ENCODE measurements at regions not wholly inside any gene's neighbourhood (a gene's known extent, or its start where the extent isn't known, plus 50 kb on each side); places are given as distances from the start of the nearest gene placed in this dataset.

GRCh38 chr6:8213995-8214394 lies 111.6 kb upstream of the EEF1E1 start:
- no peak for DNase-seq

- no peak for DNase-seq
Observed at GRCh38 chr6:8212720-8213434, 110.5 kb upstream of the EEF1E1 start.

DNA sequence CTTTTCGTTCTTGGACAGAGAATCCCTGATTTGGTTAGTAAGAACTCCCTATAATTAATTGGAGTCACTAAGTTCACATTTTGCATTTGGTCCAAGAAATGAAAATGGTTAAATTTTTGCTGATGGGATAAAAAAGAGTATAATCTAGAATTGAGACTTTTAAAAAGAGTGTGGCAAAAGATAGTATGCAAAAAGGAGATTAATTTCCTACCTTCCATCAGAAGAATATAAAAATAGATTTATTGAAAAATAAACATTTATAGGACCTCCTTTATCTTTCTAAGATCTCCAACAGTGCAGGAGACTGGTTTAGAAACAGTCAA lies 105.5 kb upstream of the EEF1E1 start:
- DNase-seq: no peak

- DNase-seq: no peak
Observed at GRCh38 chr6:8207191-8207868, 105.0 kb upstream of the EEF1E1 start.

DNA sequence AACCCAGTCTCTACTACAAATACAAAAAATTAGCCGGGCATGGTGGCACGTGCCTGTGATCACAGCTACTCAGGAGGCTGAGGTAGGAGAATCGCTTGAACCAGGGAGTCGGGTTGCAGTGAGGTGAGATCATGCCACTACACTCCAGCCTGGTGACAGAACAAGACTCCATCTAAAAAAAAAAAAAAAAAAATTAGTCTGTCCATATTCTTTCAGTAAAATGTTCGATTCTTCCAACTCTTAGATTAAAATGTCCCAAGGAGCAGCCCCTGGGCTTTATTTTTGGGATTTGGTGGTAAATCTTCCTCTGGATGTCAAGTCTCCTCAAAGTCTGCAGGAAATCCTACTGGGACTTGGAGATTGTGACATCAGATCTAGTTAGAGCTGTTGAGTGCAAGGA lies 101.0 kb upstream of the EEF1E1 start:
- no peak for DNase-seq

DNA sequence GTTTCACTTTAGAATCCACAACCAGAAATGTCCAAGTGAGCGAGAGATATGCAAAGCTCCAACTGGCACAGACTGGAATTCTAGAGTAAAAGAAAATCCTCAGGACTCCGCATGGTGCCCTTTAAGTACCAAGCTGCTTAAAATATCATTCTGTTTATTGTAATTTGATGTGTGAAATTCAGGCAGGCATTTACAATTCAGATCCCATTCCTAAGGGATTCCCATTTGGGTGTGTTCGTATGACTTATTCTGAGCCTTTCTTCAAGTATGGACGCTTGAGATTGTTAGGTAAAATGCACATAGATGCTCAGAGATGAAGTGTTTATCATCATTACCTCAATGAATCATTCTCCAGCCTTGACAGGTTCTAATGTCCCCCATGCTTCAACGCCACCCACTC lies 99.3 kb upstream of the EEF1E1 start:
- DNase-seq: no peak

- DNase-seq: no peak
Observed at GRCh38 chr6:8200255-8200654, 97.9 kb upstream of the EEF1E1 start.

- no peak for DNase-seq
Observed at GRCh38 chr6:8195714-8196102, 93.4 kb upstream of the EEF1E1 start.

DNA sequence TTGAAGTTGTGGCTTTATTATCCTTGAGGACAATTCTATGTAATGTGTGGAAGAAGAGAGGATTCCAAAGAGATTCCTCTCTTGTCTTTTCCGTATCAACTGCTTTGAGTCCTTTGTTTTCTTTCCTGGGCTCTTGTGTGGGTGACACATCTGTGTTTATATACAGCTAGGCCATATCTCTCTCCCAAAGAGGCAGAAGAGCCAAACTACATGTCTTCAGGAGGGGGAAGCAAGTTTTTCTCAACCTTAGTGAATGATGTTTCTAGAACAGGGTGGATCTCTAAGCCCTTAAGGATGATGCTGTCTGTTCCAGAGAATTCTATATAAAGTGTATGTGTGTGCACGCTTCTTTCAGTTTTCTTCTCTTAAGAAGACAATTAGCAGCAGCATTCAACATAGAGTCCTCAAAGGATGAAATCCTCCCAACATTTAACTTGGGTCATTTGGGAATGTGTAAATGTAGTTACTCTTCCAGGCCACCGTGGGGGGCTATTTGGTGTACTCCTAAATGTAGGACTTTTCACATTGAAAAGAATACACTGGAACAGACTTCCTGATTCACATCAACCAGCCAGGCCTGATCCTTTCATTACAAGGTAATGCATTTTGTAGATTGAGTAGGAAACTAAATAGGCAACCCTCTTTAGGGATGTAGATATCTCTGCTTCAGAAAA lies 92.8 kb upstream of the EEF1E1 start:
- no peak for DNase-seq

- no peak for DNase-seq
Observed at GRCh38 chr6:8194490-8194889, 92.1 kb upstream of the EEF1E1 start.

- DNase-seq: no peak
Observed at GRCh38 chr6:8193541-8193940, 91.2 kb upstream of the EEF1E1 start.

DNA sequence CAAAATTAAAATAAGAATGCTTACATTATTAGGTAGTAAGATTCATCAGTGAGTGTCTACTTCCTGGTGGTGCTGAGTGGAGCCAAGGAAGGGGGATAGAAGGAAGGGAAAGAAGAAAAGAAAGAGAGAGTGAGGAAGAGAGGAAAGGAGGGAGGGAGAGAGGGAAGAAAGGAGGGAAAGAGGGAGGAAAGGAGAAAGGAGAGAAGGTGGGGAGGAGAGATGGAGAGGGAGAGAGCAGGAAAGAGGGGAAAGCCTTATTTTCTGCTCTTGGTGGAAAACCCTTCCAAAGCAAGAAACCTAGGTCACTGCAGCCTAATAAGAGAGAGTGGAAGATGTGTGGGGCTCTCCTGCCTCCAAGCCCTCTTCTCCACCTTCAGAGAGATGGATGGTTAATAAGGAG lies 90.2 kb upstream of the EEF1E1 start:
- no peak for DNase-seq

- DNase-seq: no peak
Observed at GRCh38 chr6:8192067-8192466, 89.7 kb upstream of the EEF1E1 start.

DNA sequence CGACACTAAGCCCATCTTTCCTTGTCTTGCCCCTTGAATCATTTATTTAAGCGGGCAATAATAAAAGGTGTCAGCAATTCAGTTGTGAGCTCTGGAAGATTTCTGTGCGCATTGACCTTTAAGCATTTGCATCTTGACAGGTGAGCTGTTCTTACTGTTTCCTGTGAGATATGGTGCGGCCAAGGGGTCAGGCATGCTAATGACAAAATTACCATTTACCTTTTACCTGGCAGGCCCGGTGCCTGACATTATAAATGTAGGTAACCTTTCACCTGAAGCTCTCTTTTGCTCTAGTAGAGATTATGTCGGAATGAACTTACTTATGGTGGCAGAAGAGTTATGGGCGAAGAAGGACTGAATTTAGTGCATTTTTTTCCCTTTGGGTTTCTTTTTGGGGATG lies 89.3 kb upstream of the EEF1E1 start:
- DNase-seq: no peak

GRCh38 chr6:8187209-8187608 lies 84.9 kb upstream of the EEF1E1 start:
- no peak for DNase-seq

GRCh38 chr6:8182902-8183665 lies 80.7 kb upstream of the EEF1E1 start:
- DNase-seq: no peak

DNA sequence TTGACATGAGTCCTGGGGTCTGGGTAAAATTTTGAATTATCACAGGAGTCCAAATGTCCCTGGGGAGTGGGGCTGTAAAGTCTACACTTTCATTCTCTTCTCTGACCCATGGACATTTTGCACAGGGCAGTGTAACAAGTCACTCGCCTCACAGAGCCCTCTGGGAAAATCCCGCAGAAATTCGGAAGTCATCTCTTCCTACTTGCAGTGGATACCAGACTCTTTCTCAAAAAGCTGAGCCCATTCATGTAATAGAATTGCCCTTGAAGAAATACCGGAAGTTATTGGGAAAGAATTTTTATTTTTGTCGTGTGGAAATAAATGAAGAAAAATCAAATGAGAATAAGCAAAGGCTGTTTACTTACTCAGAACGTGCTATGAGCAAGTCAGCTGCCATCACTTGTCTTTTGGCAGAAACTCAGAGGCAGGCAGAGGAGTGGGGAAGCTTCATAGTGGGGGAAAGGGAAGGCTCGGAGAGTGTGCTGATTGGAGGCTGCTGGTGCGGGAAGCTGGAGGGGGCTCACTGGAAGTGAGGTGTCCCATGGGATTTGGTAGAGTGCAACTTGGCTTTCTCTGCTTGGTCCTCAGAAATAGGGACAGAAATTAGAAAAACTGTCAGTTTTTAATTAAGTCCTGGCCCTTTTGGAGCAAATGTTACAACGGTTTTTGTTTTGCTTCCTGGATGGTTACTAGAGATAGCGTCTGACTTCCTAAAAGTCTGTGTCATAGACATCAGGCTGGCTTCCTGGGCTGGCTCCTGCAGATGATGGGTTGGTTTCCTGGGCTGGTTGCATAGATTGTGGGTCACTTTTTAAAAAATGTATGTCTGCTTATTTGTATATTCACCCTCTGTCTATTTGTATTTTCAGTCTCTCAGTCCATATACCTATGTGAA lies 79.8 kb upstream of the EEF1E1 start:
- no peak for DNase-seq

GRCh38 chr6:8181160-8181881 lies 79.0 kb upstream of the EEF1E1 start:
- DNase-seq: no peak

DNA sequence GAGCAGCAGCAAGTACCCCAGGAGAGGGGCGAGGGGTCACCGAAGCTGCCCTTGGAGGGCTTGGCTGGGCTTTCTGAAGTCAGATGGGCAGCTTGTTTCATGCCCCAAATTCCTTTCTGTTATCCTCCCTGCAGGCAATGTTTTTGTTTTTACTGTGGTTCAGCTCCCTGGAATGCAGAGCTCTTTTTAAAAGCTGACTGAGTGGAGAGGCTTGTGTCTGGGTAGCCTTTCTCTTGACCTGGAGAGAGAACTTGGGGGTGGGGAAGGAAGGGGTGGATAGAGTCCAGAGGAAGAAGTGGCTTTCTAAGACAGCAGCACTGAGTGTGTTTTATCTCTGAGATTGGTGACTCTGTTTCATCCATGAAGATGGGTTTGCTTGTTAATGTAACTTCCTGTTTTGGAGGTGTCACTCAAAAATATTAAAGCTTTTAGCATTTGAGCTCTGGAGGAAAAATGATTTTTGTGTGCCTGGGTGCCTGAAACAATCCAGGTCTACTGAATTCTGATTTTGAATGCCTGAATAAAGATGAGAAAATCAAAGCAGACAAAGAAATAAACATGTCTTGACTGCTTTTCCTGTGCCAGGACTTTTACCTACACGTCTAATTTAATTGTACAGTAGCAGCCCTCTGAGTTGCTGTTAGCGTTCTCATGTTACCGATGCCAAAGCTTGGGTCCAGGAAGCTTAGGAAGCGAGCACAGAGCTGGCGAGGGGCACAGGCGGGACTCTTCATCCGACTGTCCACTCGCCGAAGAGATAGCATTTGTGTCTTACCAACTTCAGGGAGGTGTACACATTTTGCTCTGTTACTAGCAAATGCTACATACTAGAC lies 78.2 kb upstream of the EEF1E1 start:
- DNase-seq: no peak

DNA sequence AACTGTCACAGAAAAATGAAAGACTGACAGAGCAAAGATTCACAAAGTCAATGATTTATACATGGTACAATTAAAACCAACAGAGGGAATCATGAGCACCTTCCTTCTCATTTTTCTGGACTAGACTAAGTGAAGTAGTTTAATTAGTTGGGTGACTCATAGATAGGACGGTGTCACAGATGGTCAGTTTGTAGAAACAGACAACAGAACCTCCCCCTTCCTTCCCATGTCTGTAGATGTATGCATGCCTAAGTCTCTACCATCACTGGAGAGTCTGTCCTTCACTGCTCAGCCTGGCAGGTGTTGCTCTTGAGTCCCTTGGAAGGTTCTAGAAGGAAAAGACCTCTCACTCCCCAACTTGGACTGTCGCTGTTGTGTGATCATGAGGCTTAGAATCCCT lies 75.4 kb upstream of the EEF1E1 start:
- no peak for DNase-seq

Data from NCI-H1694 treated with DMSO at 0.1 percent for 48 hours (cell line).